HepG2 (cell line): ENCODE measurements at regions not wholly inside any gene's neighbourhood (a gene's known extent, or its start where the extent isn't known, plus 50 kb on each side); places are given as distances from the start of the nearest gene placed in this dataset.

Experiments
- ATAC-seq: fragments of 200-7000 bp; cut with Tn5 transposase; 3 replicates; pipeline ENCODE4 v1.9.1; 2020; ENCODE audit warnings: mild to moderate bottlenecking, moderate library complexity
- BruUV-seq: library from RNA; stranded (reverse); fragments of 400-500 nt; replicated peaks from 2 replicates; lab custom pipeline; 2021; lab: Mats Ljungman, UMichigan
- CTCF ChIA-PET: fragments of 300-600 bp; formaldehyde crosslinking; extraction: SDS; loops from one replicate; lab custom pipeline; 2021; ENCODE audit warnings: low total read pairs, inconsistent platforms, low intra/inter-chr PET ratio; lab: Yijun Ruan, JAX
- POLR2A ChIA-PET: fragments of 350-600 bp; sonication (Branson Sonifier 250); formaldehyde crosslinking; loops from one replicate; lab custom pipeline; 2020; ENCODE audit warnings: antibody characterized with exemption, inconsistent platforms; lab: Yijun Ruan, JAX
- DNase-seq: peaks from one replicate; pipeline ENCODE4 v3.0.0-alpha.2; 2015; ENCODE audit warnings: low spot score
- FAIRE-seq: peaks from 3 replicates; lab custom pipeline; 2011; peaks lifted over from hg19 to GRCh38; lab: Jason Lieb, UNC
- H2AFZ ChIP-seq: one replicate; pipeline ENCODE4 v1.6.1; 2011; ENCODE audit warnings: low read length, inconsistent platforms
- H3K27ac ChIP-seq: fragments of 300-600 bp; 3 replicates; pipeline ENCODE4 v1.8.0; 2011; ENCODE audit warnings: mixed run types, mild to moderate bottlenecking, mixed read lengths, low read length, inconsistent platforms; ENCODE audit not compliant: insufficient read depth; ENCODE audit errors: extremely low read length
- H3K27me3 ChIP-seq, 2 experiments: fragments of 200-600 bp in 1 of 2; 2 replicates in 1 of 2; 3 replicates in 1 of 2; pipeline versions ENCODE4 v1.6.0 to v1.8.0; 2011; ENCODE audit warnings: low read length in 2 of 2, mild to moderate bottlenecking in 2 of 2, moderate library complexity in 2 of 2, inconsistent platforms in 1 of 2; ENCODE audit not compliant: insufficient read depth in 2 of 2, control insufficient read depth in 1 of 2
- H3K36me3 ChIP-seq, 2 experiments: fragments of 200-600 bp in 1 of 2; replicated peaks in 1 of 2; 2 replicates in 1 of 2; 3 replicates in 1 of 2; pipeline versions ENCODE4 v1.5.1 to v1.8.0; 2011; ENCODE audit warnings: low read length in 2 of 2, inconsistent platforms in 1 of 2; ENCODE audit not compliant: insufficient read depth in 2 of 2, control insufficient read depth in 1 of 2
- H3K4me1 ChIP-seq: 2 replicates; pipeline ENCODE4 v1.5.1; 2012; ENCODE audit warnings: low read length, inconsistent platforms; ENCODE audit not compliant: insufficient read depth
- H3K4me2 ChIP-seq: 2 replicates; pipeline ENCODE4 v1.6.0; 2011; ENCODE audit warnings: low read depth, low read length, inconsistent platforms
- H3K4me3 ChIP-seq, 3 experiments: fragments of 200-600 bp in 1 of 3; sonication (generic), shearing (Covaris generic) in 1 of 3; replicated peaks in 1 of 3; 2 replicates each; pipeline ENCODE4 v1.5.1; 2011 to 2016; ENCODE audit warnings: low read length in 3 of 3, inconsistent platforms in 2 of 3, low read depth in 2 of 3, mild to moderate bottlenecking in 2 of 3, control low read depth in 1 of 3, mixed read lengths in 1 of 3; ENCODE audit not compliant: insufficient read depth in 1 of 3
- H3K79me2 ChIP-seq: one replicate; pipeline ENCODE4 v1.6.1; 2011; ENCODE audit warnings: low read length, inconsistent platforms; ENCODE audit not compliant: insufficient read depth
- H3K9ac ChIP-seq: 2 replicates; pipeline ENCODE4 v1.6.0; 2011; ENCODE audit warnings: mild to moderate bottlenecking, low read depth, low read length, inconsistent platforms; ENCODE audit not compliant: insufficient read depth
- H3K9me3 ChIP-seq: 2 replicates; pipeline ENCODE4 v1.5.1; 2012; ENCODE audit warnings: mild to moderate bottlenecking, low read length
- H4K20me1 ChIP-seq: 2 replicates; pipeline ENCODE4 v1.6.0; 2011; ENCODE audit warnings: inconsistent platforms, mild to moderate bottlenecking, low read length, moderate library complexity; ENCODE audit not compliant: insufficient read depth
- ATF5 ChIP-seq: sonication (generic); formaldehyde crosslinking; IDR thresholded peaks from 2 replicates; pipeline ENCODE4 v1.4.0; 2020; ENCODE audit warnings: mild to moderate bottlenecking, low read depth, missing genetic modification reagents
- CBX2 ChIP-seq, 2 experiments: fragments of 200-600 bp in 1 of 2; sonication (generic); formaldehyde crosslinking in 1 of 2; IDR thresholded peaks; 2 replicates each; pipeline versions ENCODE4 v1.7.0 to v1.8.1; 2018 to 2022; ENCODE audit warnings: low read depth in 2 of 2, low read length in 1 of 2, mild to moderate bottlenecking in 1 of 2, missing genetic modification reagents in 1 of 2
- EZH2 ChIP-seq: conservative IDR thresholded peaks from 2 replicates; pipeline ENCODE4 v1.6.1; 2012; ENCODE audit warnings: mild to moderate bottlenecking, low read depth, low read length, moderate library complexity
- FOXK2 ChIP-seq: fragments of 450-650 bp; IDR thresholded peaks from 2 replicates; pipeline ENCODE4 v1.6.1; 2016
- SETDB1 ChIP-seq: sonication (generic); formaldehyde crosslinking; IDR thresholded peaks from 2 replicates; pipeline ENCODE4 v1.5.1; 2020; ENCODE audit warnings: missing genetic modification reagents, mild to moderate bottlenecking, borderline replicate concordance
- TEAD3 ChIP-seq: optimal IDR thresholded peaks from 2 replicates; pipeline ENCODE3; 2016; ENCODE audit warnings: borderline replicate concordance
- ZNF142 ChIP-seq: sonication (generic); formaldehyde crosslinking; IDR thresholded peaks from 2 replicates; pipeline ENCODE4 v1.4.0; 2020; ENCODE audit warnings: missing genetic modification reagents
- WGBS: methylation state at CpG from one replicate; pipeline ENCODE4 v1.1.6; 2017; ENCODE audit warnings: low lambda C conversion rate; 5-methylcytosine and 5-hydroxymethylcytosine counted together
- in situ Hi-C: cut with HindIII; loops from 2 replicates; pipeline ENCODE4 v1.10.0; 2017; ENCODE audit warnings: low pct_unique_long_range_greater_than_20kb; ENCODE audit not compliant: extremely low pct_ligation_motif_present
- intact Hi-C: fragments of 100-400 bp; cut with micrococcal nuclease; formaldehyde crosslinking; loops from one replicate; pipeline ENCODE4 v1.10.0; 2022; ENCODE audit not compliant: unreplicated experiment
- TF ChIP-seq, protein P1 (sequence below), 2 experiments: IDR thresholded peaks; 2 replicates each; pipeline ENCODE4 v1.6.1; 2011 to 2012; ENCODE audit warnings: low read length in 2 of 2, borderline replicate concordance in 1 of 2, low read depth in 1 of 2, mild to moderate bottlenecking in 1 of 2, moderate library complexity in 1 of 2

DNA sequence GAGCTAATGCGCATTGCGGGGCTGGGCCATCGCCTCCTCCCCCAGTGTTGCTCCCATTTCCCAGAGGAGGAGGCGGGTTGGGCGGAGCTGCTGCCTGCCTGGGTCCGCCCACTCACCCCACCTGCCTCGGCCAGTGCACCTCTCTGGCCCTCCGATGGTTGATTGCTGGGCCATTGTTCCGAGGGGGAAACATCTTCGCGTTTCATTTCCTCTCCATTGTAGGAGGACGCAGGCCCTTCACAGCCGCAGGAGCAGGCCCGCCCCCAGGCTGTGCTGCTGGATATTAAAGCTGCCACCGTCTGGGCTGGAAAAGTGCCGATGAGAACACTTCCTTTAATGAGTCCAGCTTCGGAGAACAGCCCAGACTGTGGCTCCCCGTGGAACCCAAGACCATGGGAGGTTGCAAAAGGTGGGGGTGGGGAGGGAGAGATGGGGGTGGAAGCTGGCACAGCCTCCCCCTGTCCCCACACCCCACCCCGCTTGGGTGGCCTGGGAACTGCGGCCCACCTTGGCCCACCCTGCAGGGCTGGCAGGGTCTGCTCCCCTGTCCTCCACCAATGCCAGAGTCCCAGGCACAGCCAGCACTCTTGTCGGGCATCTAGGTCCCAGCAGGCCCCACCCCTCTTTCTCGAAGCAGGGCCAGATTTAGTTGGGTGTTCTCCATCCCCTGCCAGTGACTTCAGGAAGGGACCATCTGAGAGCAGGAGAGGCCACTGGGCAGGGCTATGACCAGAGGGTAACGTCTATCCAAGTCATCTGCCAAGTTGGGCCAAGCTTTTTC, 96.6 kb downstream of the ADRA2C start:
- no peak overlapping the region for H3K27ac ChIP-seq
- 50% methylated on average over 16 of the region's 23 CpGs for WGBS
- FAIRE-seq (no peak), ATAC-seq (no peak), DNase-seq (no peak)
- BruUV-seq: no TSS peak
- ChIA-PET POLR2A (no interaction called here), CTCF (no interaction called here)
- in situ Hi-C loops (no loop called here), intact Hi-C loops (no loop called here)
- H3K27me3 ChIP-seq: peaks cover 6 to 72% of the 10 kb centered on the region in 2 experiments
- no peaks in the 10 kb centered on the region for H3K9me3 ChIP-seq
- no peaks in the 10 kb centered on the region for H3K36me3 ChIP-seq
- no peaks in the 10 kb centered on the region for H3K79me2 ChIP-seq
- H3K4me3 ChIP-seq: no peak overlapping the region
- peaks cover 33% of the 10 kb centered on the region for H3K4me1 ChIP-seq
- no peak overlapping the region for H3K4me2 ChIP-seq
- H2AFZ ChIP-seq: no peak overlapping the region
- no peaks in the 10 kb centered on the region for H4K20me1 ChIP-seq
- no peak overlapping the region for H3K9ac ChIP-seq
- TF ChIP-seq, protein P1, sequence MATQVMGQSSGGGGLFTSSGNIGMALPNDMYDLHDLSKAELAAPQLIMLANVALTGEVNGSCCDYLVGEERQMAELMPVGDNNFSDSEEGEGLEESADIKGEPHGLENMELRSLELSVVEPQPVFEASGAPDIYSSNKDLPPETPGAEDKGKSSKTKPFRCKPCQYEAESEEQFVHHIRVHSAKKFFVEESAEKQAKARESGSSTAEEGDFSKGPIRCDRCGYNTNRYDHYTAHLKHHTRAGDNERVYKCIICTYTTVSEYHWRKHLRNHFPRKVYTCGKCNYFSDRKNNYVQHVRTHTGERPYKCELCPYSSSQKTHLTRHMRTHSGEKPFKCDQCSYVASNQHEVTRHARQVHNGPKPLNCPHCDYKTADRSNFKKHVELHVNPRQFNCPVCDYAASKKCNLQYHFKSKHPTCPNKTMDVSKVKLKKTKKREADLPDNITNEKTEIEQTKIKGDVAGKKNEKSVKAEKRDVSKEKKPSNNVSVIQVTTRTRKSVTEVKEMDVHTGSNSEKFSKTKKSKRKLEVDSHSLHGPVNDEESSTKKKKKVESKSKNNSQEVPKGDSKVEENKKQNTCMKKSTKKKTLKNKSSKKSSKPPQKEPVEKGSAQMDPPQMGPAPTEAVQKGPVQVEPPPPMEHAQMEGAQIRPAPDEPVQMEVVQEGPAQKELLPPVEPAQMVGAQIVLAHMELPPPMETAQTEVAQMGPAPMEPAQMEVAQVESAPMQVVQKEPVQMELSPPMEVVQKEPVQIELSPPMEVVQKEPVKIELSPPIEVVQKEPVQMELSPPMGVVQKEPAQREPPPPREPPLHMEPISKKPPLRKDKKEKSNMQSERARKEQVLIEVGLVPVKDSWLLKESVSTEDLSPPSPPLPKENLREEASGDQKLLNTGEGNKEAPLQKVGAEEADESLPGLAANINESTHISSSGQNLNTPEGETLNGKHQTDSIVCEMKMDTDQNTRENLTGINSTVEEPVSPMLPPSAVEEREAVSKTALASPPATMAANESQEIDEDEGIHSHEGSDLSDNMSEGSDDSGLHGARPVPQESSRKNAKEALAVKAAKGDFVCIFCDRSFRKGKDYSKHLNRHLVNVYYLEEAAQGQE (IDR thresholded peaks at IDR 0.05; ENCODE audit: borderline replicate concordance in 1 of 2, low read depth in 1 of 2, low read length in 2 of 2): no peak
- TF ChIP-seq ZNF142: no peak
- TF ChIP-seq ATF5: no peak
- no peak for TF ChIP-seq FOXK2
- no peak for TF ChIP-seq SETDB1 (CRISPR knock-in tag)
- no peak for TF ChIP-seq CBX2 (IDR thresholded peaks at IDR 0.05; ENCODE audit: low read depth, low read length)
- no peak for TF ChIP-seq CBX2 (CRISPR knock-in tag; IDR thresholded peaks at IDR 0.05; ENCODE audit: low read depth)
- no peak for TF ChIP-seq EZH2
- no peak for TF ChIP-seq TEAD3 (CRISPR knock-in tag)
